ENCODE measurements at regions not wholly inside any gene's neighbourhood (a gene's known extent, or its start where the extent isn't known, plus 50 kb on each side); places are given as distances from the start of the nearest gene placed in this dataset.
A peak's percentile ranks its signal among the peaks of the same experiment; 100 is the strongest.
"Not testable (repeated sequence)": the region's sequence is repeated elsewhere in the genome, so short reads cannot be mapped to it uniquely, and the experiment has no call there.

DNA sequence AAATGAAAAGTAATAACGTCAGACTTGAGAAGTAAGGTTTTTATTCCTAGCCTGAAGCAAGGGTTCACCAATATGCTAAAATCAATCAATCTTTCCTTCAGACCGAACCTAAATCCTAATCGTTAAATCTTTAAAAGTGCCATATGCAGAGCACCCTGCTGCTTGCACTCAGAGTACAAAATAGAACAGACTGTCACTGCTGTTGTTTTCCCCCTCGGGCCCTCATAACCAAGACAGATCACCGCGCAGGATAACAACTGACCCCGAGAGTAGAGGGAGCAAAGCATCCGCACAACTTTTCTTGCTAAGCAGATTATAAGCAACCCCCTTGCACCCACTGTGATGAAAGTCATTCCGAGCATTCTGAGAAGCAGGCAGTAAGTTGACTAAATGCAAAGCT lies 550.9 kb upstream of the NDST4 start:
- DNase-seq, result peak in 1 of 3 donors; percentile 1

DNA sequence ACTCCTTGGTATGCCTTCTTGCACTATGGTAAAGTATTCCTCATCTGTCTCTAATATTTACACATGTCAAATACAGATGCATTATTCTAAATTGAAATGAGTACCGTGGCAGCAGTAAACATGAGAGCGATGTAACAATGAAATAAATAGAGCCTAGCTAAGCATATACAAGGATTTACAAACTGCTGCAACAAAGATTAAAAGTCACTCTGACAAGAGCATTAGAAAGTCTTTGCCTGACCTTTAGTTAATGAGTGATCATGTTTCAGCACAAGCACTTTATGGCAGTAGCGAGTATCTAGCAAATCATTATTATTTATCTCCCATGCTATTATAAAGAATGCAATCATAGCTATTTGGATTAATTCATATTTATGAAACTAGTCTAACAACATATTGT lies 547.0 kb upstream of the NDST4 start:
- DNase-seq, result no peak

- no peak for DNase-seq
These were observed 544.7 kb upstream of the NDST4 start for GRCh38 chr4:115657991-115658650.

DNA sequence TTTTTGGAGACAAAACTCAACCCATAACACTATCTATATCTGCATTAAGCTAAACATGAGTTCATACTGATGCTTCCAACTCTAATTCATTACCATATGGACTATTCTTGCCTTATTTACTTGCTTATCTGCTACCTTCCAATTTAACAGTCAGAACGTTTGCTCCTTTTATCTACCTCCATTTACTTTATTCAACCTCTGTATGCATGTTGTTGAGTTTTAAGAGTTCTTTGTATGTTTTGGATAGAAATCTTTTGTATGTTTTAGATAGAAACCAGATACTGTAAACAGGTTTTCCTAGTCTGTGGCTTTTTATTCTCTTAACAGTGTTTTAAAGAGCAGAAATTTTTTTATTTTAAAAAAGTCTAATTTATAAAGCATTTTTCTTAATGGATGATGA lies 542.2 kb upstream of the NDST4 start:
- DNase-seq, result no peak

GRCh38 chr4:115648786-115649185 lies 535.4 kb upstream of the NDST4 start:
- no peak for DNase-seq

GRCh38 chr4:115629270-115629669 lies 515.9 kb upstream of the NDST4 start:
- no peak for DNase-seq

DNA sequence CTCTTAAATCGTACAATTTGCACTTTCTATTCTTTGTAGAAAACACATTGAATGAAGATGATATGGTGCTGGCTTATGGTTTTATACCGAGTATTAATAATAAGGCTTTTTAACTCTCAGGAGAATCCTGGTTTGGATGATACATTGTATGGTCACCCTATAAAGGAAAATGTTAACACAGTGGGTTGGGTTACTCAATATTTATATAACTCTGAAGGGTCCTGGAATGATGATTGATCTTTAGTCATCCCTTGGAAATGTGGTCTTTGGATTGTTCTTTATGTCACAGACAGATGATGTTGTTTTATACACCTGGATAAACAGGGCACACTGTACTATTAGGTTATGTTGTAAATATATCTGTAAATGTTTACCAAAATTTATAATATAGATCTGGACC lies 496.2 kb upstream of the NDST4 start:
- DNase-seq, result no peak

DNA sequence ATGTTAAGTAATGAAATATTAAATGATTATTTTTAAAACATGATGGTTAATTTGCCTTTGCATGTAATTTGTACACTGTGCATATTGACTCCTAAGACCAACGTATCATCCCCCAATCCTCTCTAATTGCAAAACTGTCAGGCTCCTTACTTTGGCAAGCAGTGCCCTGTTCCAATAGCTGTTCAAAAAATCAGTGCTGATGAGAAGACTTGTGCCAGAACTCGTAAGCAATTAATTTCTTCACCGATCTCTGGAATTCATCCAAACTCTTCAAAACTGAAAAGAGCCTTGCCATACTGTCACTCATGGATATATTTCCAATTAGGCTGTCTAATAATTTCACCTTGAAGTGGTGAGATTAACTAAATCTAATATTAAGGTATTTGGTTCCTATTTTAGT lies 493.9 kb upstream of the NDST4 start:
- DNase-seq, result no peak

- no peak for DNase-seq
These were observed 483.0 kb upstream of the NDST4 start for GRCh38 chr4:115596265-115597001.

GRCh38 chr4:115580901-115581300 lies 467.5 kb upstream of the NDST4 start:
- no peak for DNase-seq

- DNase-seq, result no peak
These were observed 462.4 kb upstream of the NDST4 start for GRCh38 chr4:115575851-115576250.

DNA sequence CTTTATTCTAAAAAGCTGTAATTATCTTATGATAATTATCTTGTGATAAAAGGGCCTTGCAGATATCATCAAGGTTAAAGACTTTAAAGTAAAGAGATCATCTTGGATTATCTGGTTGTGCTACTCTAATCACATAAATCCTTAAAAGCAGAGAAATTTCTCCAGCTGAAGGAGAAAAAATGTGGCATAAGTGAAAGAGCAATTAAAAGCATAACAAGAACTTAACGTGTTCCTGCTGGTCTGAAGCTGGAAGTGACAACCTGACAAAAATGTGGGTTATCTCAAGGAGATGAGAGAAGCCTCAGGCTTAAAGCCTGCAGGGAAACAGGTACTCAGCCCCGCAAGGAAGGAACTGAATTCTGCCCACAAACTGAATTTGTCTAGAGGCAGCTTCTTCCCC lies 449.1 kb upstream of the NDST4 start:
- no peak for DNase-seq

DNA sequence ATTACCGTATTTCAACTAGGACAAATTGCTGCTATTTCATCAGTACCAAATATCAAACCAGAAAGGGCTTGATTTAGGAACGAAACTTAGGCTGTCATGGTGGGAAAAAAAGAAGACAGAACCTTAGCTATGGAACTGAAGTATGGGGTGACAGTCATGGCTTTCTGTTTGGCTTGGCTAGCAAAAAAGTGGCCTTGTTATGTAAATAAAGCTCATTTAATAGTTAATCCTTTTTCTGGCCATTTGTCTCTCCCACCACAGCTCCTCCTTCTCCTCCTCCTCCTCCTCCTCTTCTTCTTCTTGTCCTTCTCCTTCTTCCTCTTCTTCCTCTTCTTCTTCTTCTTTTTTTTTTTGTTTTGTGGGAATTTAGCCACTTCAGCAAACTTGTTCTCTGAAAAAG lies 434.7 kb upstream of the NDST4 start:
- no peak for DNase-seq

- DNase-seq, result peak in 2 of 3 donors; percentile 0 to 12
These were observed 424.0 kb upstream of the NDST4 start for GRCh38 chr4:115537387-115537786.

DNA sequence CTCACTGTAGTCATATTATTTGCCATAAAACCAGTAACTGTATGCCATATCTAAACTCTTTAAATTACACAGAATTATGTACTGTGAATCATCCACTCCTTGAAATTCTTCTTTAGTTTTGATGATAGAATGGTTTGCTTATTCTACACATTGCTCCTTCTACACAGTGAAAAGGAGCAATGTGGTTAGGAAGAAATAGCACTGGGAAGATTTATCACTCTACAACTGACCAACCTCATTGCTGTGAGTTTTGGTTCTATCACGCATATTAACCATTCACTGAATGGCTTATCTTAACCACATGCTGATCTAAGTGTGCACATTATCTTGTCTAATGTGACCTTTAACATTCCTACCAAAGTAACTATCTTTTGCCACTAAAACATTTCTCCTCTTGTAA lies 415.7 kb upstream of the NDST4 start:
- DNase-seq, result no peak

DNA sequence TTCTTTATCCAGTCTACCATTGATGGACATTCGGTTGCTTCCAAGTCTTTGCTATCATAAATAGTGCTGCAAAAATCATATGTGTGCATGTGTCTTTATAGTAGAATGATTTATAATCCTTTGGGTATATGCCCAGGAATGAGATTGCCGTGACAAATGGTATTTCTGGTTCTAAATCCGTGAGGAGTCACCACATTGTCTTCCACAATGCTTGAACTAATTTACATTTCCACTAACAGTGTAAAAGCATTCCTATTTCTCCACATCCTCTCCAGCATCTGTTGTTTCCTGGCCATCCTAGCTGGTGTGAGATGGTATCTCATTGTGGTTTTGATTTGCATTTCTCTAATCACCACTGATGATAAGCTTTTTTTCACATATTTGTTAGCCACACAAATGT lies 406.1 kb upstream of the NDST4 start:
- not testable (repeated sequence) for DNase-seq

DNA sequence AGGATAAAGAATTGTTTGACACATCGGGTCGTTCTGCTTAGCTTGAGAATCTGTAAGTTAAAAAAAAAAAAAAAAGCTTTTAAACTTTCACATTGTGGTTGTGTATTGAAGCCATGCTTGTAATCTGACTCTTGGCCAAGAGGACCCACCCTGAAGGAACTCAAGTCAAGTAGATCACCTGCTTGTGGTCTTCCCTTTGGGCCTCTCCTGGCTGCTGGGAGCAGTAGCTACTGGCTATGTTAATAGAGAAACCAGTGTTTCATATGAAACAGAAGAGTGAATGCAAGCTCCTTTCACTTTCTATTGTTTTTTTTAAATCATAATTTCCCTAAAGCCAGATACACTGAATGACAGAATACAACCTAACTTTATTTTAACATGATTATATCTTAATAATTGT lies 402.4 kb upstream of the NDST4 start:
- no peak for DNase-seq

DNA sequence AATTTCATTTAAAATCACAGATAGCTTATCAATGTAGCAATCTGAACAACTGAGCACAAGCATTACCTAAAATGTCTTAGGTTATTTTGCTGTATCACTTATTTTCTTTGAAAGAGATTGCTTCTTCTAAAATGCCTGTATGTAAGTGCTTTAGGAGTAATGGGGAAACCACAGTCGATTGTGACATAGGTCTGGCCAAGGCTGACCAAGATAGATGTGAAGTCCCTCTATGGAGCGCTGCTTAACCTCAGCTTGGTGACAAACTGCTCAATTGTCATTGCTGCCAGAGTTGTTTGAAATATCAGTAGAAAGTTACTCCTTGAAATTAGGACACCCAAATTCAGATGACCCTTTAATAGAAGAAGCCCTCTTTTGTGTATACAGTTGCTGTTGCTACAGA lies 401.9 kb upstream of the NDST4 start:
- no peak for DNase-seq

DNA sequence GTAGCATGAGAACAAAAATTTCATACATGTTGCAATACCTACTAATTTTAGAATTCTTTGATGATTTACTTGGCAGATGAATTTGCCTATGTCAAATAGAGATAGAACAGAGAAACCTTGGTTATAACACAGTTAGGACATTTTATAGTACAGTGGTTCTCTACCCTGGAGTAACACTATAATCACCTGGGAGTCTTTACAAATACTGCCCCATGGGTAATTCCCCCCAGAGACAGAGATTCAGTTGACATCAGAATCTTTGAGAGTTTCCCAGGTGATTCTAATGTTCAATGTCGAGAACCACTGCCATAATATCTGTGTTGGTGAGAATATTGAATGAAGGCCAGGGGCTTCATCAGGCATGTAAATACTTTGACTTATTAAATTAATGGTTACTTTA lies 401.3 kb upstream of the NDST4 start:
- no peak for DNase-seq

DNA sequence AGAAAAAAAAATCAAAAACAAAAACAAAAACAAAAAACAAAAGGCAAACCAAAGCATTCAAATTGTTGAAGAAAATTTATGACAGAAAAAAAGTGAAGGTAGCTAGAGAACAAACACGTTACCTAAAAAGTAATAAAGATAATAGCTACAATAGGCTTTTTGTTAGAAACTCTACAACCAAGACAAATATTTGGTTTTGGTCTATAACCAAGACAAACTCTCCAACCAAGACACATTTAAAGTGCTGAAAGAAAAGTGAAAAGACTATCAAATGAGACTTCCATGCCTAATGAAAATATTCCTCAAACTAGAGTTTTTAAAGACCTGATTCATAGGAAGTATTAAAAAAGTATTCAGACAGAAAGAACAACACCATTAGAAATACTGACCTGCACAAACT lies 391.9 kb upstream of the NDST4 start:
- DNase-seq, result no peak

DNA sequence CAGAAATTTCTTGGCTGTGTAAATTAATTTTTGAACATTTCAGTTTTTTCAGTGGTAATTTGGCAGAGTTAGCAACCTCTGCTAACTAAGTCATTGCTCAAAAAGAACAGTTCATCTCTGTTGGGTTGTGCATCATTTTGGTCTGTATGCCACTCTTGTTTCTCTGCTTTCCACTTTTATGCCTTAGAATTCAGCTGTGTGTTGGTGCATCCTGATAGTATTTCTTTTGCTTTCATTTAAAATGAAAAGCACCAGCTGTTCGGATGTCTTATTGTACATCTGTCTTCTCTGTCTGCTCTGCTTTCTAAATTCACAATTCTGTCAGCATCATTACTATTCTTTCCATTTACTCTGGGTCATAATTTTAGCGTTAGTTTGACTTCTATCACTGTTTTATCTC lies 388.2 kb upstream of the NDST4 start:
- DNase-seq, result no peak

- DNase-seq, result not testable (repeated sequence)
These were observed 380.4 kb upstream of the NDST4 start for GRCh38 chr4:115493770-115494169.

GRCh38 chr4:115491686-115492085 lies 378.3 kb upstream of the NDST4 start:
- DNase-seq, result no peak

- DNase-seq, result peak in 1 of 3 donors; percentile 2
These were observed 375.9 kb upstream of the NDST4 start for GRCh38 chr4:115489279-115489678.
